Peyer's patch (tissue), 4 donors: ENCODE measurements at regions not wholly inside any gene's neighbourhood (a gene's known extent, or its start where the extent isn't known, plus 50 kb on each side); places are given as distances from the start of the nearest gene placed in this dataset.

ENCODE experiments used
- CTCF ChIP-seq, 6 experiments: fragments of 450-650 bp in 4 of 6; fragments of 200-600 bp in 2 of 6; sonication (generic) in 1 of 6; IDR thresholded peaks; one replicate each; pipeline ENCODE4 v1.5.1; 2017 to 2019; ENCODE audit warnings: antibody characterized with exemption in 6 of 6, mild to moderate bottlenecking in 3 of 6, moderate library complexity in 1 of 6
- POLR2A ChIP-seq, 2 donors: fragments of 450-650 bp; IDR thresholded peaks; one replicate each; pipeline ENCODE4 v1.5.1; 2017; ENCODE audit warnings: antibody characterized with exemption in 2 of 2, mild to moderate bottlenecking in 2 of 2, moderate library complexity in 2 of 2

GRCh38 chr21:17201741-17202260 is 311.0 kb upstream of the CXADR start:
- no peak for TF ChIP-seq CTCF (IDR thresholded peaks at IDR 0.05)
- no peak for TF ChIP-seq POLR2A (IDR thresholded peaks at IDR 0.05)
